ENCODE measurements at regions not wholly inside any gene's neighbourhood (a gene's known extent, or its start where the extent isn't known, plus 50 kb on each side); places are given as distances from the start of the nearest gene placed in this dataset.

GRCh38 chr9:28542928-28543327, 969.6 kb upstream of the C9orf72 start:
- no peak for TF ChIP-seq CTCF (IDR thresholded peaks at IDR 0.05; ENCODE audit: insufficient read depth, missing control alignments)
- FAIRE-seq, result no peak
- no peak for DNase-seq (ENCODE audit: insufficient read length, low spot score)

- FAIRE-seq (no peak), DNase-seq (ENCODE audit: insufficient read length, low spot score) (no peak)
- no peak for TF ChIP-seq CTCF (IDR thresholded peaks at IDR 0.05; ENCODE audit: insufficient read depth, missing control alignments)
These were observed 974.2 kb upstream of the C9orf72 start for GRCh38 chr9:28547527-28547926.

GRCh38 chr9:28563291-28563934, 990.1 kb upstream of the C9orf72 start:
- DNase-seq (ENCODE audit: insufficient read length, low spot score) (no peak), FAIRE-seq (no peak)
- TF ChIP-seq CTCF (IDR thresholded peaks at IDR 0.05; ENCODE audit: insufficient read depth, missing control alignments), result no peak

DNA sequence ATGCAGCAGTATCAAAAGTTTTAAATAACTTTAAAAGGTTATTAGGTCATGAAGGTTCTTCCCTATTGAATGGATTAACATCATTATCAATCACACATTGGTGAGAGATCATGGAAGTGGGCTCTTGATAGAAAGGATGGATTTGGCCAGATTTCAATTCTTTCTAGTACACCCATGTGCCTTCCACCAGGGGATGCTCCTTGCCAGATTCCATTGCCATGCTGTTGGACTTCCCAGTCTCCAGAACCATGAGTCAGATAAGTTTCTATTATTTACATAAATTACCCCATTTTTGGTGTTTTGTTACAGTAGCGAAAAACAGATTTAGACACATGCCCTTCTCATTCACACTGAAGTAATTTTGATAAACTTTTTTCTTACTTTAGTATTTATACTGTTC, 1010.6 kb upstream of the C9orf72 start:
- TF ChIP-seq CTCF (IDR thresholded peaks at IDR 0.05; ENCODE audit: insufficient read depth, missing control alignments), result no peak
- FAIRE-seq, result no peak
- DNase-seq (ENCODE audit: insufficient read length, low spot score), result no peak

- TF ChIP-seq CTCF (IDR thresholded peaks at IDR 0.05; ENCODE audit: insufficient read depth, missing control alignments), result no peak
- FAIRE-seq (no peak), DNase-seq (ENCODE audit: insufficient read length, low spot score) (no peak)
These were observed 1011.3 kb upstream of the C9orf72 start for GRCh38 chr9:28584542-28584941.

DNA sequence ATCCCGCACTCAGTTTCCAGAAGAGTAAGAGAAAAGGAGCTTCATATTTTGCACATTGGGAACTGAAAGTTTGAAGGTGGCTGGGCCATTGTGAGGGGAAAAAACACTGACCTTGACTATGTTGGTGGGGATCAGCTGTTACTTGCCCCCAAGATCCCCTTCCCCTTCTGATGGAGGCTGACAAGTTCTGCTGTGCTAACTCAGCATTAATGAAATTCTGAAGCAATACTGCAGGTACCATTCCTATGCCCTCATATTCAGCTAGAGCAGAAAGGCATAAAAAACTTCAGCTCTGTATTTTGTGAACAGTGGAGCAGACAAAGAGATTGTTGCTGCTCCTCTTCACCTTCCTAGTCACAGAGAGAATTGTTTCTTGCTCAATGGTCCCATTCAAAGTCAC, 1013.8 kb upstream of the C9orf72 start:
- FAIRE-seq, result no peak
- DNase-seq (ENCODE audit: insufficient read length, low spot score), result no peak
- TF ChIP-seq CTCF (IDR thresholded peaks at IDR 0.05; ENCODE audit: insufficient read depth, missing control alignments), result no peak

- TF ChIP-seq CTCF (IDR thresholded peaks at IDR 0.05; ENCODE audit: insufficient read depth, missing control alignments), result no peak
- no peak for FAIRE-seq
- no peak for DNase-seq (ENCODE audit: insufficient read length, low spot score)
These were observed 1025.1 kb upstream of the C9orf72 start for GRCh38 chr9:28598408-28598807.

Data from D721Med (cell line).